Superior temporal gyrus (tissue), 1 donor: ENCODE measurements at regions not wholly inside any gene's neighbourhood (a gene's known extent, or its start where the extent isn't known, plus 50 kb on each side); places are given as distances from the start of the nearest gene placed in this dataset.
"Not testable (repeated sequence)": the region's sequence is repeated elsewhere in the genome, so short reads cannot be mapped to it uniquely, and the experiment has no call there.

Experiments used
- DNase-seq: peaks from one replicate; pipeline ENCODE4 v3.0.0-alpha.2; 2016; ENCODE audit errors: extremely low spot score

DNA sequence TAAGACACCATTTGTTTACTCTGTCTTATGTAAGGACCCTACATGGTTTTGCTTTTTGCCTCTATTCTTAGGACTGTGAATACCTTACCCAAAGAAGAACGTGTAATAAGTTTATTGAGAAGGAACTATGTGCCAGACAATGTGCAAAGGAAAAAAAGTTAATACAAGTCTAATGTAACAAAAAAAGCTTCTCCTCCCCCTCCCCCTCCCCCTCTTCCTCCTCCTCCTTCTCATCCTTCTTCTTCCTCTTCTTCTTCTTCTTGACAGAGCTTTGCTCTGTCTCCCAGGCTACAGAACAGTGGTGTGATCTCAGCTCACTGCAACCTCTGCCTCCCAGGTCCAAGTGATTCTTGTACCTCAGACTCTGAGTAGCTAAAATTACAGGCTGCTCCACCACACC lies 50.9 kb upstream of the MITF start:
- no peak for DNase-seq

GRCh38 chr3:69687641-69688040 lies 51.6 kb upstream of the MITF start:
- DNase-seq: no peak

DNA sequence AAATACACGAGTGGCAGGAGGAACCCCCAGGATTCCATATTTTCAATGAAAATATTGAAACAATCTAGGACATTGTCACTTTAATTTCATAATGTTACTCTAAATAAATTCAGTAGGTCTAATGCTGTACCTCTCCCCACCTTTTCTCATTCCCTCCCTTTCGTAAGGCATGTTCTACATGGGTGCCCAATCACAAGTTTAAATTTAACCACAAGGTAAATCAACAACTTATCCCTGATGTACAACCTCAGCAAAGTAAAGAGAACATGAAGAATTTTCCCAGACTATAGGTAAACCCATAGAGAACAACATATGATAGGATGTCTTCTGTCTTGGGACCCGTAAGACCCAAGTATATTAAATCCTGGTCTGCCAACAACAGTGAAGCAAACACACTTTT lies 53.2 kb upstream of the MITF start:
- DNase-seq: no peak

- no peak for DNase-seq
Measured at GRCh38 chr3:69684309-69684961, 54.8 kb upstream of the MITF start.

- DNase-seq: no peak
Measured at GRCh38 chr3:69683082-69683806, 56.0 kb upstream of the MITF start.

GRCh38 chr3:69677456-69677855 lies 61.8 kb upstream of the MITF start:
- DNase-seq: not testable (repeated sequence)

GRCh38 chr3:69675786-69676530 lies 63.3 kb upstream of the MITF start:
- peak; percentile 67 for DNase-seq

GRCh38 chr3:69674752-69675151 lies 64.5 kb upstream of the MITF start:
- DNase-seq: no peak

GRCh38 chr3:69671082-69671952 lies 67.9 kb upstream of the MITF start:
- DNase-seq: peak; percentile 95

DNA sequence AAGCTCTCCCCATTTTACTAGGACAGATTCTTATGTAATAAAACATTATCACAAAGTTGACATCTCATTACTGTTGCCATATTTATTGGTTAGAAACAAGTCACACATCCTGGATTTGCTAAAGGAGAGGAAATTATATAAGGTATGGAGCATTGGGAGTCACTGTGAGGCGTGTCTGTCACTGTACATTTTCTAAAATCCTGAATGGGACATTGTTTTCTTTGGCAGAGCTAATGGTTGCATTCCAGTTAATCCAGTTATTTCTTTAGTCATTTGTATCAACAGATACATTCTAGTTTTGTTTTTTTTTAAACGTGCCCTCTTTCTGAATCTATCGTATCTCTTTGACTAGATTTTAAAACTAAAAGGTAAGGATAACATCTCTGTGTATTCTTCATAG lies 70.2 kb upstream of the MITF start:
- DNase-seq: no peak

GRCh38 chr3:69665026-69665737 lies 74.1 kb upstream of the MITF start:
- DNase-seq: no peak

DNA sequence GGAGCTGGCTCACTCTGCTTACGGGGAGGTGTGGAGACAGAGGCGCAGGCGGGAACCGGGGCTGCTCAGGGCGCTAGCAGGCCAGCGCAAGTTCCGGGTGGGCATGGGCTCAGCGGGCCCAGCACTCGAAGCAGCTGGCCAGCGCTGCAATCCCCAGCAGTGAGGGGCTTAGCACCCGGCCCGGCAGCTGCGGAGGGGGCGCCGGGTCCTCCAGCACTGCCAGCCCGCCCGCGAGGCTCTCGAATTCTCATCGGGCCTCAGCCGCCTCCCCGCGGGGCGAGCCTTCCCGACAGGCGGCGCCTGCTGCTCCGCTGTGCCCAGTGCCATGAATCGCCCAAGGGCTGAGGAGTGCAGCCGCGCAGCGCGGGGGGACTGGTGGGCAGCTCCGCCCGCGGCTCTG lies 78.6 kb upstream of the MITF start:
- no peak for DNase-seq

DNA sequence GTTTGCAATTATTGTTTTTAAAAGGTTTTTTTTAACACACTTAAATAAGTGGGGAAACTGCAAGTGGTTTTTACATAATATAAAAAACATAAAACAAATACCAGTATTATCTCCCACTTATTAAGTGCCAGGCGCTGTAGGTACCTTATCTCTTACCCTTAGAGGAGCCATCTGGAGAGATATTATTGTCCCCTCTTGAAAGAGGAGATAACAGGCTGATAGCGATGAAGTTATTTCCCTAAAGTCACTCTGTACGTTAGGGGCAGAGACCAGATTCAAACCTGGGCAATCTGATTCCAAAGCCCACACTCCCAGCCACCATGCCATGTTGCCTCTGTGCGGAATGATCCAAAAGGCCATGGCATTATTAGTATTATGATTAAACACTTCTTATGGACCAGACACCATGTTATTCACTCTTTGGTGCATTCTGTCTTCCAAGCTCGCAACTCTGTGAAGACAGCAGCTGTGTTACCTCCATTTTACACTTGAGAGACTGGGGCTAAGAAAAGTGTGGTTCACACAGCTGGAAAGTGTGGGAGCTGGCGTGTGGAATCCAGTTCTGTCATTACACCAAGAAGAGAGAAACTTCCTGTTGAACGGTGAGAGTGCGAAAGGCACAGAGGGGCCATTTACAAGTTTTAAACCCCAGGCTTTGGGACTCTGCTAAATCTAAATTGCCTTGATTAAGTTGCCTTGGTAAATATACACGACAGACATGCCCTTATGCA lies 79.9 kb upstream of the MITF start:
- DNase-seq: no peak

GRCh38 chr3:69658514-69659140 lies 80.6 kb upstream of the MITF start:
- no peak for DNase-seq

- not testable (repeated sequence) for DNase-seq
Measured at GRCh38 chr3:69657030-69657429, 82.2 kb upstream of the MITF start.

- DNase-seq: no peak
Measured at GRCh38 chr3:69651765-69652164, 87.5 kb upstream of the MITF start.

DNA sequence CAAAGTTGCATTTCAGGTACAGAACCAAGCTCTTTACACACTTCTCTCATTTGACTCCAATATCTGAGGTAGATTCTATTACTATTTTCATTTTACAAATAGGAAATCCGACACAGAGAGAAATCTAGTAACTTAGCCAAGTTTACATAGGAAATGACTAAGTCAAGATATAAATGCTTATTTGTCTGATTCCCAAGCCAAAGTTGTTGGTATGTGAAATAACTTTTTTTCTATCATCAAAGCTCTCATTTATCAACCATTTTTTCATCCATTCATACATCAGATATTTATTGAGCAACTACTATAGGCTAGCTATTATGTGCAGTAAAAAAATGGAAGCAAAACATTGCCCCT lies 89.2 kb upstream of the MITF start:
- no peak for DNase-seq

DNA sequence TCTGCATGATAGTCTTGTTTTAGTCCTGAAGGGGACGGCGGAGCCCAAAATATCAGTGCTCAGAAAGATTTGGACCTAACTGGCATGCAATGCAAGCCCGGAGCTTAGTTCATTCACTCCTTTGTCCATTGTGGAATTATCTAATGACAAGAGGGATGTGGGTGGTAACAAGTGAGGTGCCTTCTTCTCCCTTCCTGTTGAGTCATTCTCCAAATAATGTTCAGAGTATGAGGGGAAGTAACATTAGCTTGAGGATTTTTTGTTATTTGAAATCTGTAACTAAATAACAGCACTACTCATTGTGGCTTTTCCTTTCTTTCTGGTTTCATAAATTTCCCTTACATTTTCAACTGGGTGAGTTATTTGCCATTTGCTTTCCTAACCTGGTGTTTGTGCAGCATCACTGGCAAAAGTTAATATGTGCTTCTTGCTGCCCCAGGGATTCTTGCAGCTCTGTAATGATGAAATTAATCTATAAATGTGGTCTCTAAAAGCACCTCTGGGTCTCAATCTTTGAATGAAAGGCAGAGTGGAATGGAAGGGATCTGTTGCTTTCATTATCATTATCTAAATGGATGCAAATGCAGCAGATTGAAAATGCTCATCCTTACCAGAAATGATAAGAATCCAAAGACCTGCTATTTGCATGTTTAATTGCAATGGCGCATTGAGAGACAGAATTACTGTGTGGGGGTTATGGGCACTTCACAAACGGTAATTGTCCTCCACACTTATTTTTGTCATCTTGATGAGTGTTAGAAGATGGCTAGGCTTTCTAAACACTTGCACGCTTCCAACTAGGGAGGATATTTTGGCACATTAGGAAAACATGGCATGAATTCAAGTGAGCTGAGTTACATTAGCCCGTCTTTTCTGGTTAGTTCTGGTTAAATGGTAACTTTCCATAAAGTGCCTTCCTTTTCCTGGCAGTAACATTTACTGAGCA lies 89.9 kb upstream of the MITF start:
- no peak for DNase-seq

DNA sequence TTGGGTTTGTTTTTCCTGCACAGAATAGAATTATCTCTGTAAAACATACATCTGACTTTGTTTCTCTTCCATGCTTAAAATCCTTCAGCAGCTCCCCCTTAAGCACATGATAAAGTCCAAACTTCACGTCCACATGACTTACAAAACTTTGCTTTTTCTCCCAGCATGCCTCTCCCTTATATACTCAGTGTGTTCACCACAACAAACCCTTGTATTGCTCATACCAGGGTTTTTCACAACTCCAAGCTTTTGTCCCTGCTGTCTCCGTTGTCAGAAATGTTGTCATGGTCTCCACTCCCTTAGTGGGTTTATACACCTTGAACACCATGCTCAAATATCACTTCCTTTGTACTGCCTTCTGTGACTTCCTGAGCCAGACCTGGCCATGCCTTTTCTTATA lies 91.1 kb upstream of the MITF start:
- DNase-seq: no peak
